Activated naive CD4-positive, alpha-beta T cell treated with anti-CD3 and anti-CD28 coated beads, Interleukin-2, amount 50 U/mL, for 24 hours (primary cell): ENCODE measurements at regions not wholly inside any gene's neighbourhood (a gene's known extent, or its start where the extent isn't known, plus 50 kb on each side); places are given as distances from the start of the nearest gene placed in this dataset.
"Not testable (repeated sequence)": the region's sequence is repeated elsewhere in the genome, so short reads cannot be mapped to it uniquely, and the experiment has no call there.

Experiments
- H3K27ac Mint-ChIP-seq: one replicate; pipeline ENCODE4 v1.8.0; 2021; ENCODE audit warnings: mild to moderate bottlenecking, mixed read lengths
- H3K27me3 Mint-ChIP-seq: one replicate; pipeline ENCODE4 v1.8.0; 2021; ENCODE audit warnings: mixed read lengths
- H3K36me3 Mint-ChIP-seq: one replicate; pipeline ENCODE4 v1.8.0; 2021; ENCODE audit warnings: mixed read lengths
- H3K4me1 Mint-ChIP-seq: one replicate; pipeline ENCODE4 v1.8.0; 2021; ENCODE audit warnings: mixed read lengths
- H3K4me3 Mint-ChIP-seq: one replicate; pipeline ENCODE4 v1.8.0; 2021; ENCODE audit warnings: mild to moderate bottlenecking, mixed read lengths
- H3K9me3 Mint-ChIP-seq: one replicate; pipeline ENCODE4 v1.8.0; 2021; ENCODE audit warnings: mixed read lengths

DNA sequence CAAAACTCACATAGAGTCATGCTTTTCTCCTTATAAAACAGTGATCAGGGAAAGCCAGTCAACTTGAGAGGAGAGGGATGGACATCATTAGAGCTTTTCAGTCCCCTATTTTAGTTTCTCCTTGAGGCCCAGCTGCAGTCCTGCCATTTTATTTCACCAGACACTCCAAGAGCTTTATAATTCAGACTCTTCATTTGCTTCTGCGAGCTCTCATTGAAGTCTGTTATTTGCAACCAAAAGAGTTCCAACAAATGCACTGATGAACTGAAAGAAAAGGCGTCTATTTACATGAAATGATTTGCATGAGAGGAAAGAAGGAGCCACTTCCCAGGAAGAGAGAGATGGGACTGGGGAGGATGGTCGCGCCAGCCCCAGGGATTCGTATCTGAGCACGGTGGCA is 86.8 kb downstream of the NDUFA12 start:
- H3K4me3 Mint-ChIP-seq: no peak overlapping the region
- H3K36me3 Mint-ChIP-seq: no peaks in the 10 kb centered on the region
- no peaks in the 10 kb centered on the region for H3K27me3 Mint-ChIP-seq
- H3K9me3 Mint-ChIP-seq: no peaks in the 10 kb centered on the region
- H3K4me1 Mint-ChIP-seq: no peaks in the 10 kb centered on the region
- no peak overlapping the region for H3K27ac Mint-ChIP-seq

DNA sequence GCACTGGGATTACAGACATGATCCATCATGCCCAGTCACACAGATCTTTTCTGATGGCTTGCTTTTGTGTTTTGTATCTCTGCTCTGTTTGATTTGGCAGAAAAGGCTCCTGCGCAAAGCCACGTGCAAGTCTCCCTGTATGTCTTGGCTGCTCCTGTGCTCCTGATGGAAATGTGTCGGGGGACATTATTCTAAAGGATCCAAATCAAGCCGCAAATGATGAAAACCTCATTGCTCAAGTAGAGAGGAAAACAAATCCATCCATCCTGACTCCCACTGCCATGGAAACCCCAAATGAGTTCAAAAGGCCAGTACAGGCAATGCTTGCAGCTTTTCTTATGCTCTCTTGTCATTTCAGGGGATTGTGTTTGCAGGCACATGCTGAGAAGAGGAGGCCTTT is 93.8 kb downstream of the NDUFA12 start:
- H3K4me3 Mint-ChIP-seq: no peak overlapping the region
- no peaks in the 10 kb centered on the region for H3K27me3 Mint-ChIP-seq
- no peak overlapping the region for H3K27ac Mint-ChIP-seq
- peaks cover 4% of the 10 kb centered on the region for H3K36me3 Mint-ChIP-seq
- no peaks in the 10 kb centered on the region for H3K4me1 Mint-ChIP-seq
- no peaks in the 10 kb centered on the region for H3K9me3 Mint-ChIP-seq

DNA sequence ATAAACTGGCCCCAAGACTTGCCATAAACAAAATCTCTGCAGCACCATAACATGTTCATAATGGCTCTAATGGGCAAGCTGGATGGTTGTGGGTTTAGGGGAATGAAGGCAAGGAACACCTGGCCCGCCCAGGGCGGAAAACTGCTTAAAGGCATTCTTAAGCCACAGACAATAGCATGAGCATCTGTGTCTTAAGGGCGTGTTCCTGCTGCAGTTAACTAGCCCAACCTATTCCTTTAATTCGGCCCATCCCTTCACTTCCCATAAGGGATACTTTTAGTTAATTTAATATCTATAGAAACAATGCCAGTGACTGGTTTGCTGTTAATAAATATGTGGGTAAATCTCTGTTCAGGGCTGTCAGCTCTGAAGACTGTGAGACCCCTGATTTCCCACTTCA is 97.7 kb downstream of the NDUFA12 start:
- H3K36me3 Mint-ChIP-seq, H3K27me3 Mint-ChIP-seq, H3K4me1 Mint-ChIP-seq, H3K9me3 Mint-ChIP-seq, H3K4me3 Mint-ChIP-seq, H3K27ac Mint-ChIP-seq: not testable (repeated sequence)

DNA sequence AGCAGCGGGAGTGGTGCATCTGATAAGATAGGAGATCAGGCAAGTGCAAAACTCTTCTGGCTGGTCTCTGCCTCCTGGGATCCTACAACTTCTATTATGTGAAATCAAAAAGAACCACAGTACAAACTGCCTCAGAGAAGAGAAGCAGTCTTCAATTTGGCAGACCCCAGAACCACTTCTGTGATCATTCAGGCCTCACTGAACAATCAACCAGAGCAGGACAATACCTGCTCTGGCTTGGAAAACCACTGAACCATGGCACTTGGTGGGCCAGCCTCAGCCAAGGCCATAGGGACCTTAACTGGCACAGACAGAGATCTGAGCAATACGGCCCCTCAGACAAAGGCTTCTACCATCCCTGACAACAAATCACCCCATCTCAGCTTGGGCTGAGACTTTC is 103.0 kb downstream of the NDUFA12 start:
- Mint-ChIP-seq H3K9me3 (no peaks in the 10 kb centered on the region), H3K4me3 (no peak overlapping the region), H3K27me3 (no peaks in the 10 kb centered on the region), H3K27ac (no peak overlapping the region), H3K4me1 (no peaks in the 10 kb centered on the region), H3K36me3 (peaks cover 2% of the 10 kb centered on the region)

DNA sequence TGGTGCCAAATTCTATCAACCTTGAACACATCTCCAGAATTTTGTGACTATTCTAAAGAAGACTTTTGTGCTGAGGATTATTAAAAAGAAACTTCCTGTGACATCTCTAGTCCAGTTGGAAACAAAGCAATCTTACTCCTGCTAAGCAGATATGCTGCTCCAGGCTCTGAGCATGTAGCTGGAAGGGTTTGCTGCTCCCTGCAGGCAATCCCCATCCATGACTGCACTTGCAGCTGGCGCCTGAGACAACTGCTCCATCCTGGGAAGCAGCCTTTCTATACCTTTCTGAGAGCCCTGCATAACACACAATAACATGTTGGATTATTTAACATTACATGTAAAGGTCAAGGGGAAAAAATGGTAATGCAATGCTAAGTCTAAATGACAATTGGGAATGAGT is 105.1 kb downstream of the NDUFA12 start:
- H3K27me3 Mint-ChIP-seq: no peaks in the 10 kb centered on the region
- H3K4me1 Mint-ChIP-seq: no peaks in the 10 kb centered on the region
- no peaks in the 10 kb centered on the region for H3K36me3 Mint-ChIP-seq
- H3K9me3 Mint-ChIP-seq: no peaks in the 10 kb centered on the region
- H3K27ac Mint-ChIP-seq: no peak overlapping the region
- H3K4me3 Mint-ChIP-seq: no peak overlapping the region

DNA sequence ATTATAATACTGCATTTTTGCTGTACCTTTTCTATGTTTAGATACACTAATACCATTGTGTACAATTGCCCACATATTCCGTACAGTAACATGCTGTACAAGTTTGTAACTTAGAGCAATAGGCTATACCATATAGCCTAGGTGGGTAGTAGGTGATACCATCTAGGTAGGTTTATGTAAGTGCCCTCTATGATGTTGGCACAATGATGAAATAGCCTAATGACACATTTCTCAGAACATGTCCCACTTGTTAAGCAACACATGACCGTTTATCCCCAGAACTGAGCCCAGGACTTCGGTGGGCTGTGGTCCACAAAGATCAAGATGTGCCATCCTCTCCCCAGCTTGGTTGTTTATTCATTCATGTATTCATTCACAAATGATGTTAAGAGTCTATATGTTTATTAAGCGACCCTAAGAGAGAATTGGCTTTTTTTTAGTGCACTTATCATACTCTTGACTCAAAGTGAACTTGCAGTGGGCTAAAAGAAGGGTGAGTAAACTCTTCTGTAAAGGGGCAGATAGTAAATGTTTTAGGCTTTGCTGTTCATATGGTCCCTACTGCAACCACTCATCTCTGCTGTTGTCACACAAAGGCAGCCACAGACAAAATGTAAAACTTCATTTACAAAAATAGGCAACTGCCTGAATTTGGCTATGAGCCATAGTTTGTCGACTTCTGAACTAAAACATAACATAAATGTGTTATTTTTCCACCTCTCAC is 110.8 kb downstream of the NDUFA12 start:
- no peak overlapping the region for H3K4me3 Mint-ChIP-seq
- H3K27ac Mint-ChIP-seq: no peak overlapping the region
- H3K4me1 Mint-ChIP-seq: no peaks in the 10 kb centered on the region
- no peaks in the 10 kb centered on the region for H3K9me3 Mint-ChIP-seq
- no peaks in the 10 kb centered on the region for H3K36me3 Mint-ChIP-seq
- peaks cover 2% of the 10 kb centered on the region for H3K27me3 Mint-ChIP-seq

DNA sequence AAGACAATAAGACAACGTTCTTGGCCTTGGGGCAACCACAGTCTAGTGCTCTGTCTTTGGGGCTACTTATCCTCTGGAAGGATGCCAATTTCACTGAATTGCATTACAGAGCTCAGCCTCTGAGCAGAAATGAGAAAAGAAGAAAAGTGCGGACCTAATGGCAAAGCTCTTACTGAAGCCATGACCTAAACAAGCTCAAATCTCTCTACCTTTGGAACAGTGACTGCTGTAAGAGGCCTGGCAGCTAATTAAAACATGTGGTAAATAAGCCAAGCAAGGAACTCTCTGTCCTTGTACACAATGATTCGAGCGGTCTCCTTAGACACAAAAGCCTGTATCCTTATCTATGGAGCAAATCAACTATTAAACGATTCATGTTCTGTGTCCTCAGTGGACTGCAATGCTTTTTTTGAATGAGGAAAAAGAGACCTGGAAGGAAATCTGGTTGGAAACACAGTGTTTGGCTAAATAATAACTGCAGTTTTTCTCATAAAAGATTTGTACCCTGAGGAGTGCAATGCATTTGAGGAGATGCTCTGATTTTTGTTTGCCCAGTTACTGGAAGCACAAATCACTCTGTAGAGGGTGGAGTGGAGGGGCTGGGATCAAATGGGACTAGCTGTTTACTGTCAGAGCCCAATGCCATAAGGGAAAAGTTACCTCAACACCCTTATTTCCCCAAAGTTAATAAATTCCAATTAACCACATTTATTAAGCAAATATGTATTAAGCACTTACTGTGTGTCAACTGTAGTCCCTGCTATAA is 113.9 kb downstream of the NDUFA12 start:
- Mint-ChIP-seq H3K27ac (no peak overlapping the region), H3K27me3 (peaks cover 2% of the 10 kb centered on the region), H3K9me3 (no peaks in the 10 kb centered on the region), H3K36me3 (no peaks in the 10 kb centered on the region), H3K4me1 (no peaks in the 10 kb centered on the region), H3K4me3 (no peak overlapping the region)

DNA sequence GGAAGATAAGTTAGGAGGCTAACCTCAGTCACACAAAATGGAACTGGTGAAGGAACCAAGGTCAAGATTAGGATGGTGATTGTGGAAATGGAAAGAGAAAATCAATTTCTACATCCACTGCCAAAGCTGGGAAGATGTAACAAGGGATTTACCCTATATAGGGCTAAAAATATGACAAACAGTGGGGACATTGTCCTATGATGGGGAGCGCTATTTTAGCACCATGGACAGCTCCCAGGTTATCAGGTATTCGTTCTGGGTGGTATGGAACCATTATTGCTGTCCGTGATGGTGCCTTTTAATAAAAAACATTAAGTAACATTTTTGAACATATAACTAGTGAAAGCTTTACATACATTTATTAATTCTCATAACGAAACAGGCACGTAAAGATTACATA is 124.0 kb downstream of the NDUFA12 start:
- peaks cover 1% of the 10 kb centered on the region for H3K36me3 Mint-ChIP-seq
- H3K27ac Mint-ChIP-seq: no peak overlapping the region
- H3K4me1 Mint-ChIP-seq: peaks cover 10% of the 10 kb centered on the region
- H3K27me3 Mint-ChIP-seq: peaks cover 24% of the 10 kb centered on the region
- no peaks in the 10 kb centered on the region for H3K9me3 Mint-ChIP-seq
- H3K4me3 Mint-ChIP-seq: no peak overlapping the region

DNA sequence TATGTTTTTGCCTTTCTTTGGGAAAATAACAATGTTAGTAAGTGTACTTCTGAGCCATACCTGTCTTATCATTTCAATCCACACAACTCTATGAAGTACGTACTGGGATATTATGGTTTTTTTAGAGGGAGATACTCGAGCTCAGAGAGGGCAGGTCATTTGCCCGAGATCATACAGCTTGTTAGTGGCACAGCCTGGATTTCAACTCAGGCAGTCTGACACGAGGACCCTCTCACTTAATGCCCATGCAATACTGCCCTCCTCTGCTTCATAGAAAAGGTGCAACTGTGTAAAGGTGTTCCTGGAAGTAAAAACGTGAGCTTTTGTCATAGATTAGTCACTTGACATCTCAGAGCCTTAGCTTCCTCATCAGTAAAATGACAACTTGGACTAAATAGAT is 128.0 kb downstream of the NDUFA12 start:
- Mint-ChIP-seq H3K4me1 (peaks cover 22% of the 10 kb centered on the region), H3K4me3 (no peak overlapping the region), H3K9me3 (no peaks in the 10 kb centered on the region), H3K27ac (no peak overlapping the region), H3K27me3 (peaks cover 48% of the 10 kb centered on the region), H3K36me3 (peaks cover 1% of the 10 kb centered on the region)

DNA sequence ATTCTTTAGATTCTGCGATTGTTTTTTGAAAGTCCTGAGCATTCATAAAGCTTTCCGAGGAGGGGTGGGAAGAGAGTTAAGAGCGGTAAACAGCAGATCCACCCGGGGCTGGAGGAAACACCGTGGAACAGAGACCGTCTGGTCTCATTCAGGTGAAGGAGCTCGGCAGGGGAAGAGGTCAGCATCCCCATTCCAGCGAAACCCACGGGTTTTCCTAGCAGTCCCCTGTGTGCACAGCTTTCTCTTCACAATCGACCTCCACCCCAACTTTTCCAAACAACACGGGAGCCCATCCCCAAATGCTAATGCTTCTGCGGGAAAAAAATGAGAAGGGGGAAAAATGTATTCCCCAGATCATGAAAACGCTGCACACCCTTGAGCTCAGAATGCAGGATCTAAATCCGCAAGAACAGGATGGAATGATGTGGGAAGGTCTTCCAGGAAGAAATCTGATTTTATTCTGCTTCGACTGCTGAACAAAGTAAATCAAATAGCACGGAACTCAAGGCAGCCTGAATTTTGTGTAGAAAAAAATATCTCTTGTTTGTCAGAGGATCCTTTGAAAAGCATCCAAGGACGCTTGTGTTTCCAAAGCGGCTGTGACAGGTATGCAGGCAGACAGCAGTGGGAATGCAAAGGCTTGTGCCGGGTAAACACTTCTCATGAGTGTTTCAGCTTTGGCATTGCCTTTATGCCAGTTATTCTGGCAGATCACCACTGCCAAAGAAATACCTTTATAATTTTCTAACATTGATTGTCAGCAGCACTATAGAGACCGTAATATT is 128.8 kb downstream of the NDUFA12 start:
- Mint-ChIP-seq H3K4me3 (peak overlapping the region; percentile 69), H3K36me3 (peaks cover 1% of the 10 kb centered on the region), H3K4me1 (peaks cover 22% of the 10 kb centered on the region), H3K27me3 (peaks cover 50% of the 10 kb centered on the region), H3K9me3 (no peaks in the 10 kb centered on the region), H3K27ac (no peak overlapping the region)

DNA sequence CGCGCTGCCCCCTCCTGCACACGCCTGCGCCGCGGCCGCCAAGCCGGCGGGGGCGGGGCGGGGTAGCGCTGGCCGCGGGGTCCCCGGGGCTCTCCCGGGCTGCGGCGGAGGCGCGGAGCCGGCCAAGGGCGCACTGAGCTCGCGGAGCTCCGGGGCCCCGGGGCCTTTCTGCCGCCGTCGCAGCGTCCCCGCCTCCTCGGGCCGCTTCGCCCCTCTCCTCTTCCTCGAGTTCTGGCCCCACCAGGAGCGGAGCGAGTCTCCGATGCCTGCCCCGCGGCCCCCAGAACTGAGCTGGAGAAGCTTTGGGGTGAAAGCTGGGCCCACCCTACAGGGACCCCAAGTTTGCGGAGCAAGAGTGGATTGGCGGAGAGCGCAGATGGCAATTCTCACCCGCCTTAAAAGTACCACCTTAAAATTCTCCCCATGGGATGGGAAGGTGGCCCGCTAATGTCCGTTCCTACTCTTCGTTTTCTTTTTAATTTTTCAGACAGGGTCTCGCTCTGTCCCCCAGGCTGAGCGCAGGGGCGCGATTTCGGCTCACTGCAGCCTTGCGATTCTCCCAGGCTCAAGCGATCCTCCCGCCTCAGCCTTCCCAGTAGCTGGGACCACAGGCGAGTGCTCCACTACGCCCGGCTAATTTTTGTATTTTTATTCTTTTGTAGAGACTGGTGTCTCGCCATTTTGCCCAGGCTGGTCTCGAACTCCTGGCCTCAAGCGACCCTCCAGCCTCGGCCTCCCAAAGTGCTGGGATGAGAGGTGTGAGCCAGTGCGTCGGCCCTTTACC is 129.6 kb downstream of the NDUFA12 start:
- peaks cover 47% of the 10 kb centered on the region for H3K27me3 Mint-ChIP-seq
- peaks cover 1% of the 10 kb centered on the region for H3K36me3 Mint-ChIP-seq
- no peaks in the 10 kb centered on the region for H3K9me3 Mint-ChIP-seq
- peak overlapping the region; percentile 69 for H3K4me3 Mint-ChIP-seq
- no peak overlapping the region for H3K27ac Mint-ChIP-seq
- peaks cover 22% of the 10 kb centered on the region for H3K4me1 Mint-ChIP-seq

DNA sequence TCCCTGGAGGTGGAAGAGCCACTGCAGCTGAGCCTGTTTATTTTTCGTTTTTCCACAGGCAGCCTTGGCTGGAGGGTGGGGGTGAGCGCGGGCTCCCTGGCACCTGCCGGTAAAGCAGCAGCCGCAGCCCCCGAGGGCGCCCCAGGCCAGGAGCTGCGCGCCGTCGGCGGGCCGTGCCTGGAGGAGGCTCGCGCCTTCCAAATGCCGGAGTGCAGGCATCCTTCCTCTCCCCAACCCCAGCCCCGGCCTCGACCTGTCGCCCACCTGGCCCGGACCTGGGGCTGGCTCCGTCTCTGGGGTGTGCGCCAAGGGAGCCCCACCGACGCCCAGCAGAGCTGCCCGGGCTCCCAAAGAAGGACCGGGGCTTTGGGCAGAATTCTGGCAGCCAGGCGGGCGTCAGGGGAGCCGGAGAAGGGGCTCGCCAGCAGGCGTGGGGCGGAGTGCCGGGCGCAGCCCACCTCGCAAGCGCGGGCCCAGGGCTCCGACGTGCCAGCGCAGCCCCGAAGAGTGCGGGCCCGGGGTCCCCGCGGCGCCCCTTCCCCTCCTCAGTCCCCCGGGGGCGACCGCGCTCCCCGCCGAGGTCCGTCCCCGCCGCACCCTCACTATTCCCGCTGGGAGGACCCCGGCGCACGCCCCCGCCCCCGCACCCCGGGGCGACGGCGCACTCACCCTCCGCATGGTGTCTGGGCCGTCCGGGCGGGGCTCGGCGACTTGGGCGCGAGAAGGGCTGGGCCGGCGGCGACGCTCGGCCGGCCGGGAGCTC is 130.3 kb downstream of the NDUFA12 start:
- no peaks in the 10 kb centered on the region for H3K9me3 Mint-ChIP-seq
- no peak overlapping the region for H3K27ac Mint-ChIP-seq
- H3K27me3 Mint-ChIP-seq: peaks cover 48% of the 10 kb centered on the region
- H3K4me1 Mint-ChIP-seq: peaks cover 22% of the 10 kb centered on the region
- peak overlapping the region; percentile 67 for H3K4me3 Mint-ChIP-seq
- H3K36me3 Mint-ChIP-seq: no peaks in the 10 kb centered on the region

DNA sequence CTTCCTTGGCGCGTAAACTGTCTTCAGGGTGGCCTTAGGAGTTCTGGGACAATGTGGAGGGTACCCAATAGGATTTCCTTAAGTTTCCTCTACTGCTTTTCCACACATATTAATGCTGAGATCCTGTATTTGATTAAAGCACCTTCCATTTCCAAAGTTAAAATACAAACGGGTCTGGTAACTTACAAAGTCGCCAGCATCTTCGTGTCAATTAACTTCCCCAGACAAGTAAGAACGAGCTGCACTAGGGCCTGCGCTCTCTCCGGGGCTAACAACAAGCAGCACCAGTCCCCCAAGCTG is 130.9 kb downstream of the NDUFA12 start:
- no peak overlapping the region for H3K27ac Mint-ChIP-seq
- peaks cover 22% of the 10 kb centered on the region for H3K4me1 Mint-ChIP-seq
- no peaks in the 10 kb centered on the region for H3K36me3 Mint-ChIP-seq
- H3K9me3 Mint-ChIP-seq: no peaks in the 10 kb centered on the region
- peak overlapping the region; percentile 67 for H3K4me3 Mint-ChIP-seq
- H3K27me3 Mint-ChIP-seq: peaks cover 44% of the 10 kb centered on the region

DNA sequence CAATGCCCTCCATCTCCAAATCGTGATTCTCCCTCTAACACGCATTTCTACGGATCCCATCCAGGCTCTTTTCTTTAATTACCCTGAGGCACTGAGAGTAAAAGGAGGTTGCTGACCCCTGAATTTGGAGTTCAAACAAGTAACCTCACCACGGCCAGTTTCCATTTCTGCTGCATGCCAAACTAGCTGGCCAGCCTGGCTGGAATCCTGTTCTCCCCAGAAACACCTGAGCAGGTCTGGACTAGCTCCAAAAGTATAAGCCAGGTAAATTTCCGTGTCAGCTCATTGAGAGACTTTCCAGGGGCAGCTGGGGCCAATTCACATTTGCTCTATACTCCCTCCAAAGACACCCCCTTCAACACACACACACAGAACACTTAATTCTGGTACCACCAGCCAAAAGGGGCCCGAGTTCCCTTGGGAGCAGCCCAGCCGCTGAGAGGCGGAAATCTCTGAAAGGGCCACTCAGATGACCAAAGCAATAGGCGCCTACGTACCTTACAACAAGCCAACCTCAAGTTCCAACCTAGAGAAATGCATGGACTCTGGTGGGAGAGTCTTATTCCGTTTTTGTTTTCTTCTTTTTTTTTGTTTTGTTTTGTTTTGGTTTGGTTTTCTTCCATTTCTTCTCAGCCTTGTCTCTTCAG is 131.4 kb downstream of the NDUFA12 start:
- Mint-ChIP-seq H3K4me1 (peaks cover 22% of the 10 kb centered on the region), H3K9me3 (no peaks in the 10 kb centered on the region), H3K27ac (peak overlapping the region; percentile 35), H3K27me3 (peaks cover 44% of the 10 kb centered on the region), H3K4me3 (peak overlapping the region; percentile 67), H3K36me3 (no peaks in the 10 kb centered on the region)
